Hematopoietic multipotent progenitor cell (in vitro differentiated cells): ENCODE measurements at regions not wholly inside any gene's neighbourhood (a gene's known extent, or its start where the extent isn't known, plus 50 kb on each side); places are given as distances from the start of the nearest gene placed in this dataset.

Source experiments
- DNase-seq, 3 donors: peaks; one replicate each; pipeline ENCODE4 v3.0.0-alpha.2; 2011 to 2015; ENCODE audit warnings: low read depth in 2 of 3, low spot score in 2 of 3

- no peak for DNase-seq
Measured at GRCh38 chr16:89027281-89027680, 50.3 kb upstream of the CBFA2T3 start.

GRCh38 chr16:89031715-89032659 is 55.0 kb upstream of the CBFA2T3 start:
- DNase-seq: peak; percentile 32 to 97 (median 92)

GRCh38 chr16:89033304-89033703 is 56.3 kb upstream of the CBFA2T3 start:
- DNase-seq: no peak

- no peak for DNase-seq
Measured at GRCh38 chr16:89033796-89034572, 57.0 kb upstream of the CBFA2T3 start.

GRCh38 chr16:89034573-89034961 is 57.6 kb upstream of the CBFA2T3 start:
- DNase-seq: no peak

GRCh38 chr16:89034971-89035668 is 58.1 kb upstream of the CBFA2T3 start:
- DNase-seq: no peak

GRCh38 chr16:89035669-89036570 is 57.7 kb upstream of the ACSF3 start:
- DNase-seq: no peak

- DNase-seq: no peak
Measured at GRCh38 chr16:89036776-89037175, 56.9 kb upstream of the ACSF3 start.

GRCh38 chr16:89037261-89038152 is 56.1 kb upstream of the ACSF3 start:
- peak in 2 of 3 donors; percentile 55 to 77 for DNase-seq

GRCh38 chr16:89038221-89038721 is 55.4 kb upstream of the ACSF3 start:
- no peak for DNase-seq

GRCh38 chr16:89038811-89039735 is 54.6 kb upstream of the ACSF3 start:
- no peak for DNase-seq

GRCh38 chr16:89039756-89040155 is 53.9 kb upstream of the ACSF3 start:
- no peak for DNase-seq

- no peak for DNase-seq
Measured at GRCh38 chr16:89040391-89040790, 53.3 kb upstream of the ACSF3 start.

- no peak for DNase-seq
Measured at GRCh38 chr16:89040861-89041570, 52.6 kb upstream of the ACSF3 start.

GRCh38 chr16:89041571-89042481 is 51.8 kb upstream of the ACSF3 start:
- no peak for DNase-seq
